ENCODE measurements at regions not wholly inside any gene's neighbourhood (a gene's known extent, or its start where the extent isn't known, plus 50 kb on each side); places are given as distances from the start of the nearest gene placed in this dataset.

GRCh38 chr18:65175681-65176080 lies 575.1 kb upstream of the CDH7 start:
- TF ChIP-seq POLR2AphosphoS5 (IDR thresholded peaks at IDR 0.05) (no peak), EZH2 (IDR thresholded peaks at IDR 0.05; ENCODE audit: borderline replicate concordance, insufficient read depth, low read length, poor library complexity, severe bottlenecking) (no peak), MXI1 (conservative IDR thresholded peaks at IDR 0.05; ENCODE audit: poor library complexity, severe bottlenecking) (no peak), RAD21 (conservative IDR thresholded peaks at IDR 0.05) (no peak), EP300 (conservative IDR thresholded peaks at IDR 0.05; ENCODE audit: poor library complexity, severe bottlenecking) (no peak), REST (IDR thresholded peaks at IDR 0.05; ENCODE audit: borderline replicate concordance) (no peak), SMC3 (conservative IDR thresholded peaks at IDR 0.05; ENCODE audit: poor library complexity) (no peak), TAF1 (IDR thresholded peaks at IDR 0.05; ENCODE audit: low read depth) (no peak)
- TF ChIP-seq, protein P1, sequence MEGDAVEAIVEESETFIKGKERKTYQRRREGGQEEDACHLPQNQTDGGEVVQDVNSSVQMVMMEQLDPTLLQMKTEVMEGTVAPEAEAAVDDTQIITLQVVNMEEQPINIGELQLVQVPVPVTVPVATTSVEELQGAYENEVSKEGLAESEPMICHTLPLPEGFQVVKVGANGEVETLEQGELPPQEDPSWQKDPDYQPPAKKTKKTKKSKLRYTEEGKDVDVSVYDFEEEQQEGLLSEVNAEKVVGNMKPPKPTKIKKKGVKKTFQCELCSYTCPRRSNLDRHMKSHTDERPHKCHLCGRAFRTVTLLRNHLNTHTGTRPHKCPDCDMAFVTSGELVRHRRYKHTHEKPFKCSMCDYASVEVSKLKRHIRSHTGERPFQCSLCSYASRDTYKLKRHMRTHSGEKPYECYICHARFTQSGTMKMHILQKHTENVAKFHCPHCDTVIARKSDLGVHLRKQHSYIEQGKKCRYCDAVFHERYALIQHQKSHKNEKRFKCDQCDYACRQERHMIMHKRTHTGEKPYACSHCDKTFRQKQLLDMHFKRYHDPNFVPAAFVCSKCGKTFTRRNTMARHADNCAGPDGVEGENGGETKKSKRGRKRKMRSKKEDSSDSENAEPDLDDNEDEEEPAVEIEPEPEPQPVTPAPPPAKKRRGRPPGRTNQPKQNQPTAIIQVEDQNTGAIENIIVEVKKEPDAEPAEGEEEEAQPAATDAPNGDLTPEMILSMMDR (IDR thresholded peaks at IDR 0.05; ENCODE audit: poor library complexity, severe bottlenecking), result no peak

Data from neural cell (in vitro differentiated cells).